IPS DF 19.7 (cell line): ENCODE measurements at regions not wholly inside any gene's neighbourhood (a gene's known extent, or its start where the extent isn't known, plus 50 kb on each side); places are given as distances from the start of the nearest gene placed in this dataset.

ENCODE experiments used
- DNase-seq: peaks from one replicate; pipeline ENCODE4 v3.0.0-alpha.2; 2013; ENCODE audit warnings: low read depth, low spot score

GRCh38 chr1:55692726-55693125 is 477.6 kb upstream of the USP24 start:
- no peak for DNase-seq

- no peak for DNase-seq
These were observed 475.2 kb upstream of the USP24 start for GRCh38 chr1:55690366-55690765.

GRCh38 chr1:55689800-55690199 is 474.6 kb upstream of the USP24 start:
- DNase-seq, result no peak

- DNase-seq, result no peak
These were observed 470.4 kb upstream of the USP24 start for GRCh38 chr1:55685560-55685959.

- no peak for DNase-seq
These were observed 469.0 kb upstream of the USP24 start for GRCh38 chr1:55684131-55684650.

- no peak for DNase-seq
These were observed 467.0 kb upstream of the USP24 start for GRCh38 chr1:55682198-55682597.

- no peak for DNase-seq
These were observed 464.8 kb upstream of the USP24 start for GRCh38 chr1:55679971-55680370.

- no peak for DNase-seq
These were observed 458.3 kb upstream of the USP24 start for GRCh38 chr1:55673416-55673815.

- DNase-seq, result no peak
These were observed 455.3 kb upstream of the USP24 start for GRCh38 chr1:55670331-55671082.

GRCh38 chr1:55669293-55669692 is 454.1 kb upstream of the USP24 start:
- no peak for DNase-seq

- DNase-seq, result no peak
These were observed 447.7 kb upstream of the USP24 start for GRCh38 chr1:55662875-55663274.

GRCh38 chr1:55658917-55659316 is 443.8 kb upstream of the USP24 start:
- DNase-seq, result no peak

- no peak for DNase-seq
These were observed 439.6 kb upstream of the USP24 start for GRCh38 chr1:55654750-55655149.

- DNase-seq, result no peak
These were observed 439.0 kb upstream of the USP24 start for GRCh38 chr1:55654171-55654570.

GRCh38 chr1:55650444-55650843 is 435.3 kb upstream of the USP24 start:
- DNase-seq, result no peak

GRCh38 chr1:55646181-55646580 is 431.0 kb upstream of the USP24 start:
- no peak for DNase-seq

GRCh38 chr1:55645270-55645669 is 430.1 kb upstream of the USP24 start:
- no peak for DNase-seq

GRCh38 chr1:55641947-55642346 is 426.8 kb upstream of the USP24 start:
- DNase-seq, result no peak

GRCh38 chr1:55640708-55641473 is 425.7 kb upstream of the USP24 start:
- no peak for DNase-seq

GRCh38 chr1:55639526-55639925 is 424.4 kb upstream of the USP24 start:
- no peak for DNase-seq

- DNase-seq, result no peak
These were observed 423.9 kb upstream of the USP24 start for GRCh38 chr1:55639051-55639450.

- DNase-seq, result no peak
These were observed 421.5 kb upstream of the USP24 start for GRCh38 chr1:55636696-55637095.

GRCh38 chr1:55635856-55636255 is 420.7 kb upstream of the USP24 start:
- DNase-seq, result no peak
